ENCODE measurements at regions not wholly inside any gene's neighbourhood (a gene's known extent, or its start where the extent isn't known, plus 50 kb on each side); places are given as distances from the start of the nearest gene placed in this dataset.
"Not testable (repeated sequence)": the region's sequence is repeated elsewhere in the genome, so short reads cannot be mapped to it uniquely, and the experiment has no call there.

- DNase-seq = not testable (repeated sequence)
Observed at GRCh38 chr1:95297906-95298305, 63.9 kb downstream of the RWDD3 start.

GRCh38 chr1:95301091-95301490 lies 67.1 kb downstream of the RWDD3 start:
- DNase-seq = no peak

GRCh38 chr1:95301614-95302013 lies 67.6 kb downstream of the RWDD3 start:
- no peak for DNase-seq

- no peak for DNase-seq
Observed at GRCh38 chr1:95304803-95305202, 70.8 kb downstream of the RWDD3 start.

GRCh38 chr1:95308276-95309030 lies 74.4 kb downstream of the RWDD3 start:
- DNase-seq = no peak

- peak; percentile 16 for DNase-seq
Observed at GRCh38 chr1:95309031-95309471, 75.0 kb downstream of the RWDD3 start.

- no peak for DNase-seq
Observed at GRCh38 chr1:95311014-95311413, 77.0 kb downstream of the RWDD3 start.

GRCh38 chr1:95311762-95312161 lies 77.8 kb downstream of the RWDD3 start:
- DNase-seq = no peak

- no peak for DNase-seq
Observed at GRCh38 chr1:95312181-95312580, 78.2 kb downstream of the RWDD3 start.

GRCh38 chr1:95313527-95313926 lies 79.5 kb downstream of the RWDD3 start:
- no peak for DNase-seq

GRCh38 chr1:95321531-95321930 lies 87.5 kb downstream of the RWDD3 start:
- no peak for DNase-seq

GRCh38 chr1:95323123-95323522 lies 89.1 kb downstream of the RWDD3 start:
- no peak for DNase-seq

- DNase-seq = no peak
Observed at GRCh38 chr1:95325349-95325748, 91.3 kb downstream of the RWDD3 start.

GRCh38 chr1:95326023-95326422 lies 92.0 kb downstream of the RWDD3 start:
- no peak for DNase-seq

- no peak for DNase-seq
Observed at GRCh38 chr1:95332754-95333153, 98.7 kb downstream of the RWDD3 start.

GRCh38 chr1:95339377-95339776 lies 105.4 kb downstream of the RWDD3 start:
- DNase-seq = no peak

GRCh38 chr1:95340061-95340460 lies 106.1 kb downstream of the RWDD3 start:
- no peak for DNase-seq

GRCh38 chr1:95352767-95353166 lies 118.8 kb downstream of the RWDD3 start:
- no peak for DNase-seq

GRCh38 chr1:95353194-95353593 lies 119.2 kb downstream of the RWDD3 start:
- DNase-seq = no peak

GRCh38 chr1:95364546-95364945 lies 130.5 kb downstream of the RWDD3 start:
- no peak for DNase-seq

GRCh38 chr1:95366498-95366897 lies 132.5 kb downstream of the RWDD3 start:
- no peak for DNase-seq

- no peak for DNase-seq
Observed at GRCh38 chr1:95368178-95368577, 134.2 kb downstream of the RWDD3 start.

GRCh38 chr1:95369985-95370690 lies 136.1 kb downstream of the RWDD3 start:
- no peak for DNase-seq
